ENCODE measurements at regions not wholly inside any gene's neighbourhood (a gene's known extent, or its start where the extent isn't known, plus 50 kb on each side); places are given as distances from the start of the nearest gene placed in this dataset.

DNA sequence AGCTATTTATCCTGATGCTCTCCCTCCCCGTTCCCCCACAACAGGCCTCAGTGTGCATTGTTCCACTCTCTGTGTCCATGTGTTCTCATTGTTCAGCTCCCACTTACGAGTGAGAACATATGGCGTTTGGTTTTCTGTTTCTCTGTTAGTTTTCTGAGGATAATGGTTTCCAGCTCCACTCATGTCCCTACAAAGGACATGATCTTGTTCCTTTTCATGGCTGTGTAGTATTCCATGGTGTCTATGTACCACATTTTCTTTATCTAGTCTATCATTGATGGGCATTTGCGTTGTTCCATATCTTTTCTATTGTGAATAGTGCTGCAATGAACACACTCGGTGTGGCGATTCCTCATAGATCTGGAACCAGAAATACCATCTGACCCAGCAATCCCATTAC, 225.9 kb upstream of the CDH4 start (continued):
- TF ChIP-seq CBX8 (IDR thresholded peaks at IDR 0.05; ENCODE audit: borderline replicate concordance, low read depth, low read length) (no peak), HDAC2 (IDR thresholded peaks at IDR 0.05; ENCODE audit: borderline replicate concordance in 1 of 2, low read depth in 2 of 2, low read length in 2 of 2) (no peak)

All from H1 (cell line).